HCT116 (cell line): ENCODE measurements at regions not wholly inside any gene's neighbourhood (a gene's known extent, or its start where the extent isn't known, plus 50 kb on each side); places are given as distances from the start of the nearest gene placed in this dataset.

Experiments used
- CEBPB ChIP-seq: IDR thresholded peaks from 2 replicates; pipeline ENCODE4 v1.6.1; 2012; ENCODE audit warnings: low read depth
- CTCF ChIP-seq, 3 experiments: fragments of 200-600 bp in 1 of 3; sonication (generic) in 1 of 3; IDR thresholded peaks in 2 of 3; conservative IDR thresholded peaks in 1 of 3; 2 replicates each; pipeline ENCODE4 v1.5.1; 2012 to 2017; ENCODE audit warnings: low read depth in 2 of 3, low read length in 2 of 3, antibody characterized with exemption in 1 of 3, borderline replicate concordance in 1 of 3, control low read depth in 1 of 3, mild to moderate bottlenecking in 1 of 3, mixed read lengths in 1 of 3, mixed run types in 1 of 3, moderate library complexity in 1 of 3; ENCODE audit not compliant: insufficient read depth in 1 of 3
- EGR1 ChIP-seq: IDR thresholded peaks from 2 replicates; pipeline ENCODE4 v1.6.1; 2012; ENCODE audit warnings: low read depth
- EZH2 ChIP-seq: fragments of 200-600 bp; sonication (generic); IDR thresholded peaks from 2 replicates; pipeline ENCODE4 v1.6.1; 2017; ENCODE audit warnings: antibody characterized with exemption, mixed run types
- EZH2phosphoT487 ChIP-seq: fragments of 200-600 bp; IDR thresholded peaks from 2 replicates; pipeline ENCODE4 v1.6.1; 2018; ENCODE audit warnings: antibody characterized with exemption, borderline replicate concordance
- MAX ChIP-seq: IDR thresholded peaks from 2 replicates; pipeline ENCODE4 v1.6.1; 2012
- POLR2A ChIP-seq: IDR thresholded peaks from 2 replicates; pipeline ENCODE4 v1.7.0; 2011; ENCODE audit warnings: borderline replicate concordance; ENCODE audit not compliant: insufficient read depth, insufficient read length; ENCODE audit errors: extremely low read depth
- POLR2AphosphoS5 ChIP-seq: IDR thresholded peaks from 2 replicates; pipeline ENCODE4 v1.6.1; 2011; ENCODE audit warnings: mild to moderate bottlenecking, low read depth, low read length, moderate library complexity
- RAD21 ChIP-seq: IDR thresholded peaks from 2 replicates; pipeline ENCODE4 v1.6.1; 2012; ENCODE audit warnings: low read depth, mild to moderate bottlenecking
- TCF7L2 ChIP-seq: IDR thresholded peaks from 2 replicates; pipeline ENCODE4 v1.7.0; 2011; ENCODE audit warnings: borderline replicate concordance, inconsistent platforms; ENCODE audit not compliant: insufficient read depth, insufficient read length; ENCODE audit errors: extremely low read depth
- ZFX ChIP-seq: fragments of 450-650 bp; IDR thresholded peaks from 2 replicates; pipeline ENCODE4 v1.6.1; 2017
- ZNF274 ChIP-seq: fragments of 200-500 bp; sonication (Bioruptor generic); IDR thresholded peaks from 2 replicates; pipeline ENCODE4 v1.6.1; 2014; ENCODE audit warnings: mild to moderate bottlenecking, low read depth, low read length, inconsistent platforms
- TF ChIP-seq, protein P1 (sequence below): IDR thresholded peaks from 2 replicates; pipeline ENCODE4 v1.6.1; 2012

DNA sequence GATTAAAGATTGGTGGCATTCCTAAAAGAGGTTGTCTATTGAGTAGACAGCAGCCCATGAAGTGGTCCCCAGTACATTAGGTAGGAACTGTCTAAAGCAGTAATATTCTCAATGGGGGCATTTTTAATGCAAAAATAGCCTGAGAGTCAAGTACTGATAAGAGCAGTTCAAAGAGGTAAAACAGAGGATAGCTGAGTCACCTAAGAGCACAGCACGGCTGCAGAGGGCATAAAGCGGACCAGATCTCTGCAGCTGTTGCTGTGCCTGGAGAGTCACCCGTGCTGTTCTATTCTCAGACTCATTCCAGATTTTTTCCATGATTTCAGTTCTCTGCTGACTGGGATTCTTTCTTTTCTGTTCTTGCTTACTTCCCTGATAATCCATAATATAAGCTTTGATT is 313.2 kb downstream of the OLFM3 start:
- TF ChIP-seq POLR2A (no peak), CTCF (IDR thresholded peaks at IDR 0.05 in 2 of 3, conservative IDR thresholded peaks at IDR 0.05 in 1 of 3; ENCODE audit: borderline replicate concordance in 1 of 3, insufficient read depth in 1 of 3, low read depth in 2 of 3, low read length in 2 of 3) (no peak), EGR1 (no peak), EZH2 (no peak), ZNF274 (no peak), POLR2AphosphoS5 (no peak), ZFX (no peak), MAX (no peak), TCF7L2 (no peak), EZH2phosphoT487 (no peak), CEBPB (no peak), RAD21 (no peak)
- TF ChIP-seq, protein P1, sequence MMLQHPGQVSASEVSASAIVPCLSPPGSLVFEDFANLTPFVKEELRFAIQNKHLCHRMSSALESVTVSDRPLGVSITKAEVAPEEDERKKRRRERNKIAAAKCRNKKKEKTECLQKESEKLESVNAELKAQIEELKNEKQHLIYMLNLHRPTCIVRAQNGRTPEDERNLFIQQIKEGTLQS, result no peak
